ENCODE measurements at regions not wholly inside any gene's neighbourhood (a gene's known extent, or its start where the extent isn't known, plus 50 kb on each side); places are given as distances from the start of the nearest gene placed in this dataset.

DNA sequence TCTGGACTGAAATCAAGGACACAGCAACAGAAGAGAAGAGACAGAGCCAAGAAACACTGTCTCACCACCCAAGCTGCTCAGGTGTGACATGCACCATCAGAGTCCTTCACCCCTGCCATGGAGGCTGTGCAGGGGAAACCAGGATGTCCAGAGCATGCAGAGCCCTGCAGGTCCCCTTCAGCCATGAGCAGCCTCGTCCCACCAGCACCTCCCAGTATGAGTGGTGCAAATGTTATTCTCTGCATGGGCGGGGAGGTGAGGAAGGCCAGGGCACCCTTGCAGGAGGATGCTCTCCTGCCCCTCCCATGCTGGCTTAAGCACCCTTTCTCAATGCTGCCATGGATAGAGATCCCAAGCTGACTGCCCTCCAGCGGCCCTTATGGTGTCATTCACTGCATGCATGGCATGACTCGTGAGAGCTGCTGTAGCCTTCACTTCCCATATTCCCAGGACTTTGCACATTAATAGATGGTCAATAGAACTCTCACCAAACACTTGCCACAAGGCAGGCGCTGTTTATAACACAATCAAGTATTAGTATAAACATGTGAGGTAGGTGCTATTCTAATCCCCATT is 171.0 kb downstream of the ANAPC1 start:
- TF ChIP-seq, protein P1, sequence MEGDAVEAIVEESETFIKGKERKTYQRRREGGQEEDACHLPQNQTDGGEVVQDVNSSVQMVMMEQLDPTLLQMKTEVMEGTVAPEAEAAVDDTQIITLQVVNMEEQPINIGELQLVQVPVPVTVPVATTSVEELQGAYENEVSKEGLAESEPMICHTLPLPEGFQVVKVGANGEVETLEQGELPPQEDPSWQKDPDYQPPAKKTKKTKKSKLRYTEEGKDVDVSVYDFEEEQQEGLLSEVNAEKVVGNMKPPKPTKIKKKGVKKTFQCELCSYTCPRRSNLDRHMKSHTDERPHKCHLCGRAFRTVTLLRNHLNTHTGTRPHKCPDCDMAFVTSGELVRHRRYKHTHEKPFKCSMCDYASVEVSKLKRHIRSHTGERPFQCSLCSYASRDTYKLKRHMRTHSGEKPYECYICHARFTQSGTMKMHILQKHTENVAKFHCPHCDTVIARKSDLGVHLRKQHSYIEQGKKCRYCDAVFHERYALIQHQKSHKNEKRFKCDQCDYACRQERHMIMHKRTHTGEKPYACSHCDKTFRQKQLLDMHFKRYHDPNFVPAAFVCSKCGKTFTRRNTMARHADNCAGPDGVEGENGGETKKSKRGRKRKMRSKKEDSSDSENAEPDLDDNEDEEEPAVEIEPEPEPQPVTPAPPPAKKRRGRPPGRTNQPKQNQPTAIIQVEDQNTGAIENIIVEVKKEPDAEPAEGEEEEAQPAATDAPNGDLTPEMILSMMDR (IDR thresholded peaks at IDR 0.05): no peak
- TF ChIP-seq EZH2phosphoT487 (IDR thresholded peaks at IDR 0.05): no peak
- TF ChIP-seq EZH2 (IDR thresholded peaks at IDR 0.05): no peak

Measured in neural progenitor cell (in vitro differentiated cells).